HuH-7 (cell line): ENCODE measurements at regions not wholly inside any gene's neighbourhood (a gene's known extent, or its start where the extent isn't known, plus 50 kb on each side); places are given as distances from the start of the nearest gene placed in this dataset.

Source experiments
- DNase-seq: peaks from one replicate; pipeline ENCODE4 v3.0.0; 2011; ENCODE audit warnings: low spot score

GRCh38 chr10:43731486-43731885 is 82.8 kb upstream of the ZNF32 start:
- DNase-seq, result no peak

GRCh38 chr10:43728425-43728824 is 79.7 kb upstream of the ZNF32 start:
- DNase-seq, result no peak

GRCh38 chr10:43727935-43728334 is 79.3 kb upstream of the ZNF32 start:
- no peak for DNase-seq

- DNase-seq, result no peak
These were observed 66.7 kb upstream of the ZNF32 start for GRCh38 chr10:43715334-43715733.

GRCh38 chr10:43712821-43713584 is 64.3 kb upstream of the ZNF32 start:
- no peak for DNase-seq

GRCh38 chr10:43710772-43711471 is 62.2 kb upstream of the ZNF32 start:
- DNase-seq, result no peak

GRCh38 chr10:43708262-43708661 is 59.6 kb upstream of the ZNF32 start:
- DNase-seq, result no peak

GRCh38 chr10:43707770-43708169 is 59.1 kb upstream of the ZNF32 start:
- DNase-seq, result no peak

GRCh38 chr10:43706166-43706565 is 57.5 kb upstream of the ZNF32 start:
- DNase-seq, result no peak

GRCh38 chr10:43703286-43703685 is 54.6 kb upstream of the ZNF32 start:
- DNase-seq, result no peak

GRCh38 chr10:43702936-43703281 is 54.2 kb upstream of the ZNF32 start:
- DNase-seq, result no peak

GRCh38 chr10:43702213-43702935 is 53.7 kb upstream of the ZNF32 start:
- no peak for DNase-seq

GRCh38 chr10:43701295-43701694 is 52.6 kb upstream of the ZNF32 start:
- DNase-seq, result no peak

- DNase-seq, result no peak
These were observed 51.6 kb upstream of the ZNF32 start for GRCh38 chr10:43700306-43700705.

GRCh38 chr10:43699516-43699915 is 50.8 kb upstream of the ZNF32 start:
- DNase-seq, result no peak
